SH-SY5Y (cell line): ENCODE measurements at regions not wholly inside any gene's neighbourhood (a gene's known extent, or its start where the extent isn't known, plus 50 kb on each side); places are given as distances from the start of the nearest gene placed in this dataset.

Source experiments
- GATA2 ChIP-seq: IDR thresholded peaks from 2 replicates; pipeline ENCODE4 v1.6.1; 2011; ENCODE audit warnings: mild to moderate bottlenecking, low read depth, low read length
- GATA3 ChIP-seq: IDR thresholded peaks from 2 replicates; pipeline ENCODE4 v1.6.1; 2011; ENCODE audit warnings: low read depth, mild to moderate bottlenecking, low read length, moderate library complexity

- TF ChIP-seq GATA3 (no peak), GATA2 (no peak)
Measured at GRCh38 chr20:34164381-34164984, 52.4 kb upstream of the EIF2S2 start.
